LoVo (cell line): ENCODE measurements at regions not wholly inside any gene's neighbourhood (a gene's known extent, or its start where the extent isn't known, plus 50 kb on each side); places are given as distances from the start of the nearest gene placed in this dataset.

Source experiments
- DNase-seq: peaks from one replicate; pipeline ENCODE4 v3.0.0-alpha.2; 2016; ENCODE audit warnings: low spot score

DNA sequence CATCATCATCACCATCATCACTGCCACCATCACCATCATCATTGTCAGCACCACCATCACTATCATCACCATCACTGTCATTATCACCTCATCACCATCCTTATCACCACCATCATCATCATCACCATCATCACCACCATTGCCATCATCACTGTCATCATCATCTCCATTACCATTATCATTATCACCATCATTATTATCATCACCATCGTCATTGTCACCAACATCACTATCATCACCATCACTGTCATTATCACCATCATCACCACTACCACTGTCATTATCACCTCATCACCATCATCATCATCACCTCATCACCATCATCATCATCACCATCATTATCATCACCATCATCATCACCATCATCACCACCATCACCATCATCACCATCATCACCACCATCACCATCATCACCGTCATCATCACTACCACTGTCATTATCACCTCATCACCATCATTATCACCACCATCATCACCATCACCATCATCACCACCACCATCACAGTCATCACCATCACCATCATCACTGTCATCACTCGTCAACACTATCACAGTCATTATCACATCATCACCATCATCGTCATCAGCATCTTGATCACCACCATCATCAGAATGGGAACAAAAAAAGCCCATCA is 191.1 kb downstream of the TTLL2 start:
- DNase-seq = no peak

DNA sequence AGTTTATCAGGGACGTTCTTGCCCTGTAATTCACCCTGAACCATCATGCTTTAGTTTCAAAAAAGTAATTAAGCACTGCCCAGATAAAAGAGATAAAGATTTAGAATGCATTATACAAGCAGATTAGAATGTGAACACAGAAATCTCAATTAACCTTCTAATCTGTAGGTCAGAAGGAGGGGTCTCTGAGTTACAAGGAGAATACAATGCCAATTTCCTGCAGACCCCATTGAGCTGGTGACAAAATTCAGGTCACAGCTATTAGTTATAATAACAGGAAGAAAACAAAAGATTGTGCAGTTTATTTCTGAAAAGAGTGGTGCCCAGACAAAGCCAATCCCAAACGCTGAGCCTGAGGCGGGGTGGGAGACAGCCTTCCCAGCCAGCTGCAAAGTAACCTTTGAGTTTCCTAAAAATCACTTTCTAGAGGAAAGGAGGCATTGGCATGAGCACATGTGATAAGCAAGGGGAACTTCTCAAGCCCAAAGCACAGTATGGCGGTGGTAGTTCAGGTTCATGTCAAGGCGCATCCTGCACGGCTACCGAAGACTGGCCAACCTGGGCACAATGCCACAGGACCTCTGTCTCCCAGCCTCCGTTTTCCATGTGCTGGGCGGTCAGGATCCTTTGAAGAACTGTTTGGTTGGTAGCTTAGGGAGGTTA is 192.5 kb downstream of the TTLL2 start:
- no peak for DNase-seq

DNA sequence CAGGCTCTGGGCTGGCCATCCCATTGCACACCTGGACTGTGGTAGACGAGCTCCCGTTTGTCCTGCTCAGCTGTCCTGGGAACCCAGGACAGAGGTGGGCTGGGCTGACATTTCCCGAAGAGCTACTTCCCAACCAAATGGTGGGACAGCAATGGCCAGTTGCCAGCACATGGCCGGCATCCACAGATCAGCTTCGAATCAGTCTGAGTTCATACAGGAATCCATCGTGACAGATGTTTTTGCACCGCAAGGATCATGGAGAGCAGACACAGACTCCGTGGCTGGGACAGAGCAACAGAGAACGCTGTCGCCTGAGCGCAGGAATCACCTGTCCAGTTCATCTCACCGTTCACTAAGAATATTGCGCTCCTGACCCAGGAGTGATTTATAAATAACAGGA is 198.5 kb downstream of the TTLL2 start:
- DNase-seq = no peak

DNA sequence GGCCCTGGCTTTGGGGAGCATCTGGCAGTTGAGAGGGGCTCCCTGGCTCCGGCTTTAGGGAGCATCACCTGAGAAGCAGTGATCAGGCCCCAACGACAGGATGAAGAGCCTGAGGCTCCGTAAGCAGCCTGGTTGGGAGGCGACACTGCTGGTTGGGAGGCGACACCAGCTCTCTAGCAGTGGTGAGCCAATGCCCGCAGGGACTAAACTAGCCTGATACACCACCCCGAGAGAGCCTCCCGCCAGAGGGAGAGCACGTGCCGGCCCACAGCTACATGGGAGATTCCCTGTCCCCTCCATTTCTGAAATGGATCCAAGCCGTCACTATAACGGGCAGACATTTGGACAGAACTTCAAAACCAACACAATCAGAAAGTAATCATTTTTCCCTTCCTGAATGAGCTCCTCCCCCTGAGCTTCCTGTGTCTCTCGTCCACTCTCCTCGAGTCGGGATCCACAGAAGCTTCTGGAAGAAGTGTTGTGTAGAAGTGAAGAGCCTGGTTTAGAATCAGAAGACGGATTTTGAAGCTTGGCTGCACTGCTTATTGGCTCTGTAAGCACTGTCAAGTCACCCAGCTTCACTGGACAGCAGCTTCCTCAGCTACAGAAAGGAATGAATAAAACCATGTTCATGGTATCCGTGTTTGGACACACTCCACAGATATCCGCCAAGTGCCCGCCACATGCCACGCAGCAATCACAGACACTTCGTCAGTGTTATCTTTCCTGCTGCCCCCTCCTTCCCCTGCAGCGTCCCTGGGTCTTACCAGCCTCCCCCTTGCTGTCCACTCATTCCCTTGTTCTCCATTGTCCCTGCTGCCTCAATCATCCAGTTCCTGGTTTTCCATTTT is 199.6 kb downstream of the TTLL2 start:
- DNase-seq = no peak

DNA sequence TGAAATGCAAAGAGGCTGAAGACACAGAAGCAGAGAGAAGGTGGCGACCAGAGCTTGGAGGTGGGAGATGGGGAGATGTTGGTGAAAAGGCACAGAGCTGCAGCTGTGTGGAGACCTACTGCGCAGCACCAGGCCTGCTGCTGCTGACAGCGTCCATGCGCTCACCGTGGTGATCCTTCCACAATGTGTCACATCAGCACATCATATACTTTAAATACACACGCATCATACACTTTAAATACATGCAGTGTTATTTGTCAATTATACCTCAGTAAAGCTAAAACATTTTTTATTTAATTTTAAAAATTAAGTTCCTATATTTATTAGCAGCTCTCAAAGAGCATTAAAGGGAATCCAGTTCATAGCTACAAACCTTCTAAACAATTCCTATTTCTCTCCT is 200.9 kb downstream of the TTLL2 start:
- no peak for DNase-seq

DNA sequence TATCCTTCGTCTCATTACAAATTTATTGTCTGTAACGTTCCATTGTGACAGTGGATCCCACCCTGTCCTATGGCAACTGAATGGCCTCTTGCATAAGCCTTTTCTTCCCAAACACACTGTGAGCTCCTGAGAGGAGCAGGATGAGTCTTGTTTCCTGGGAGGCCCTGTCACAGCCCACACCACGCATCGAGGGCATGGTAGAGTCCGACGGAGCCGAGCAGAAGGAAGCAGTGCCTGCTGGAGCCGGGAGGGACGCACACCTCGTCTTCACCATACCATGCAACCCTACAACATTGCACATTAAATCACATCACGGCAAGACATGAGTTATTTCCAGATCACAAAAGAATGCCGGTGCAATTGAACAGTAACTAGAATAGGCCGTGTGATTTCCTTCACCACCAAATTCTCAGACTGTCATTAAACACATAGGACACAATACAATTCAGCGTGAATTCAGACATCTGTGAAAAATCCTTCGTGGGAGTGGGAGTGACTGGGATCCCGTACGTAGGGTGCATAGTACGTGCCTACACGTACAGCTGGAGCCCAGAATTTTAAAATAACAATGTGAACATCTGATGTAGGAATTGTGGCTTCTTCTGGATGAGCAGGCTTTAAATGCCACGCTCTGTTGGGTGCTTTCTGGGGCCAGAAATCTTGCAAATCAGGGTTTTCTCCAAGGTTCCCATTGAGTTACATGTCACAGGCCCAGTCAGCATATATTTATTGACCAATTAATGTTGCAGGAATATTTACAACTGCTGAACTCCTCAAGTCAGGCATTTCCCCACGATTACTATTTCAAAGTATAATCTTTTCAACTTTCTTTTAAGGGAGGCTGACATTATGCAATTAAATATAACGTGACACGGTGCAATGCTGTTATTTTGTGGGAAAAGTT is 201.8 kb downstream of the TTLL2 start:
- DNase-seq = no peak

DNA sequence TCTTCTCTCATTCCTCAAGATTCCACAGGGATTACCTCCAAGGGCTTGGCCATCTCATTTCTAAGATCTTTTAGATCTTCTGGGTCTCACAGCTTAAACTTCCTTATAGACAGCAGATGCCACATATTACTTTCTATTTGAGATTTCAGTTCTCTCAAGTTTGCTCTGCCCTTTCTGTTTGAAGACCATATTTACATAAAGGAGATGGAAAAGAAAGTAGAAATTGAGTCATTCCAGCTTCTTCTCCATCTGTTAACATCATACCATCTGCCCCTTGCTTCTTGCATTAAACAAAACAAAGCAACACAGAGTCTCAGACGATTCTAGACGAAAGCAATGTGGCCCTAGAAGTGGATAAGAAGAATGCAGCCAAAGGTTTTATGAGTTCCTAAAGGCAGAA is 203.4 kb downstream of the TTLL2 start:
- DNase-seq = no peak

DNA sequence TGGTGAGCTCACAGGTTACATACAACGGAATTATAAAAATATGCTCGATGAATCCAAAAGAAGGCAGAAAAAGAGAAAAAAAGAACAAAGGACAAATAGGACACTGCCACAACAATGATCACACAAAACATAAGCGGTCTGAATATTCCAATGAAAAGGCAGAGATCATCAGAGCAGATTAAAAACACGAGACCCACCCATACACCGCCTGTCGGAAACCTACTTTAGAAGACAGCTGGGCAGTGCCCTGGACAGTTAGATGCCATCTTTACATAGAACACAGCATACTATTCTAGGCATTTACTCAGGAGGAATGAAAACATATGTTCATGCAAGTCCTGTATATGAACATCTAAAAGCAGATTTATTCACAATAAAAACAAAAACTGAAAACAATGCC is 204.1 kb downstream of the TTLL2 start:
- no peak for DNase-seq

DNA sequence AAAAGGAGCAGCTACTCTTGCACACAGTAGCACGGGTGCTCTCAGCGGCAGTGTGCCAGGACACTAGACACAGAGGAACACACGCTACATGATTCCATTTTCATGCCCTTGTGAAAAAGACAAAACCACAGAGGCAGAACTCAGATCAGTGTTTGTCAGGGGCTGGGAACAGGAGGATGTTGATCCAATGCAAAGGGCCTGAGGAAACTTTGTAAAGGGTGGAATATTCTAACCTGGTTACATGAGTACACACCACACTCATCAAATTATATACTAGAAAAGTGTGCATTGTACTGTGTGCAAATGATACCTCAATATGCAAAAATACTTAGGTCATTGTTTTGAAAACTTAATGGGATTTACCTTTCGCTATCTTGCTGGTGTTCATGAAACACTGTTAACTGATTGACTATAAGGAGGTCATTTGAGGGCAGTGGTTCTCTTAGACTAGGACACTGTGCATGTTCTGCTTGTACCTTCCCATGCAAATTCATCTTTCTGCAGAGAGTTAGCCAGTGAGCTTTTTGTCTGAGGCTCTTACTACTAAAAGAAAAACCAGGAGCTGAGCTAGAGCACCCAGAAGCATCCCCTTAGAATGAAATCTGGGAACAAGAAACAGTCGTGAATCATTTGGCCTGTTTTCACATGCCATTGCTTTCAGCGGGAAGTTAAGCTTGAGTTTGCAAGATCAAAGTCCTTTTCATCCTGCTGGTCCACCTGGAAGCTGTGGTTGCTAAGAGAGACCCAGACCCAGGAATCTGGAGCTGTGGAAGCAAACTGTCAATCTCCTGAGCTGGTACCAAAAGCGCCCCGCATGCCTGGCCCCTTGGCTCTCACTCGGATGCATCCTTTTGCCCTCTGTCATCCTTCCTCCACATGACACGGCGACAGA is 204.8 kb downstream of the TTLL2 start:
- no peak for DNase-seq

DNA sequence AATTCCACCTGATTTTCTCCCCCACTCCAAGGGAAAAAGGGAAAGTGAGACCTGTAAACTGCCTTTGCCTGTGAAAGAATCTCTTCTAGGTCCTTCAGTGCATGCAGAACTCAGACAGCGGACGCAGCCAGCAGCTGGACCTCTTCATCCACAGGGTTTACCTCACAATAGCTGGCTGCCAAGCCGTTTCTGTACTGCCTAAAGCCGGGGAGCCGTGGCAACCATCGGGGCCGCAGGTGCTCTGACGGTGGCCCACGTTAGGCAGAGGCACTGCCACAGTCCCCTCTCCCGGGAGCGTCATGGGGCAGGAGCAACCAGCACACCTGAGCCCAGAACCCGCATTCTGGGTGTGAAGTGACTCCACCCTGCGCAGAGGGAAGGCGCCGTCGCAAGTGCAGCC is 206.1 kb downstream of the TTLL2 start:
- no peak for DNase-seq

DNA sequence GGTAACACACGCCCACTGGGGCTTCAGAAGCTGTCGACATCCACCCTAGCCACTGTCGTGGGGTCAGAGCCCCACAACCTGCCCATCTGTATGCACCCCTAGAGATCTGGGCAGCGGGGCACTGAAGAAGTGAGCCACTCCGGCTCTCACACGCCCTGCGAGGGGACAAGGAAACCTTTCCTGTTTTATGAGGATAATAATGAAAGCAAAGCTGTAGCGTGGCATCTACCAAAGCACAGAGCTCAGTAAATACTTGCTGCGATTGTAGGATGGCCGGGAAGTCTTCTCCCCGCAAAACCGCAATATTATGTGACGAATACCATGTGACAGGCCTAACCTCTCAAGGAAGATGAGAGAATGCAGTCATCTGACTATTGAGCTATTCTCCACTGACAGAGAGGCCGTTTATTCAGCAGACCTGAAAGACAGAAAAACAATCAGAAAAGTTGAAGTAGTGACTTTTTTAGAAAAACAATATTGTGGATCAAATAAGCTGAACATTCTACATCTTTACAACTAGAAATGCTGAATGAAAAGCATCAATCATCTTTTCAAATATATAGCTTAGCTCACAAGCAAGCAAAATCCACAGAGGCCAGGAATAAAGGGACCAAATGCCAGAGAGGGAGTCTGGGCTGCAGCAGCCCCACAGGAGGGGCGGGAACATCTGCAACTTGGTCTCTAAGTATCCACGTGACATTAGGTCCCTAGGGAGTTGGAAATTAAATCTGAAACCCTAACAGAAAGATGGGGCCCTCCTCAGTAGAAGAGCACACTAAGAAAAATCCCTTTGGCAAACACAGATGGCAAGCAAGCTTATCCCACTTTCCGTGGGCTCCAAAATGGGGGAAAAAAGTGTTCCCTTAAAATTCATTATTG is 207.8 kb downstream of the TTLL2 start:
- no peak for DNase-seq

DNA sequence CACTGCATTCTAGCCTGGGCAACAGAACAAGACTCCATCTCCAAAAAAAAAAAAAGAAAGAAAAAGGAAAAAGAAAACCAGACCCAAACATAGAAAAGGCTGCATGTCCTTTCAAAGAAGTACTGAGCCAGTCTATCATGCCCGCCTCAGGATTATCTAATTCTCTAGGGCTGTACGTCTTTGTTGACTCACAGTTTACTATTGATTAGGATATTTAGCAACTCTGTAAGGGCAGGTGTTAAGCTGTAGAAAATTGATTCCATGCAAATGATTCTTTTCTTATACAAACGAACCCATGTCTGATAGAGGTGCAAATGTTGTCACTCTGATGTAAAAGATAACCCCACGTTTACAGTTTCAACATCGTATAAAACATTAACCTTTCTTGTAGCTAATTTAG is 209.0 kb downstream of the TTLL2 start:
- DNase-seq = no peak

DNA sequence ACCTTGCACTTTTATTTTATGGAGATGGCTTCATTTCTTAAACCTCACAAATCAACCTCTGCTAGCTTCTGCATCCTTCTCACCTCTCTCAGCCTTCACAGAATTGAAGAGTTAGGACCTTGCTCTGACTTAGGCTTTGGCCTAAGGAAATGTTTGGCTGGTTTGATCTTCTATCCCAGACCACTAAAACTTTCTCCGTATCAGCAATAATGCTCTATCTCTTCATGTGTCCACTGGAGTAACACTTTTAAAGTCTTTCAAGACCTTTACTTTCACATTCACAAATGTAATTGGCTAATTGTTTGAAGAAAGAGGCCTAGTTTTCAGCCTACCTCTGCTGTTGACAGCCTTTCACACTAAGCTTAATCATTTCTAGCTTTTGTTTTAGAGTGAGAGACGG is 212.9 kb downstream of the TTLL2 start:
- no peak for DNase-seq

DNA sequence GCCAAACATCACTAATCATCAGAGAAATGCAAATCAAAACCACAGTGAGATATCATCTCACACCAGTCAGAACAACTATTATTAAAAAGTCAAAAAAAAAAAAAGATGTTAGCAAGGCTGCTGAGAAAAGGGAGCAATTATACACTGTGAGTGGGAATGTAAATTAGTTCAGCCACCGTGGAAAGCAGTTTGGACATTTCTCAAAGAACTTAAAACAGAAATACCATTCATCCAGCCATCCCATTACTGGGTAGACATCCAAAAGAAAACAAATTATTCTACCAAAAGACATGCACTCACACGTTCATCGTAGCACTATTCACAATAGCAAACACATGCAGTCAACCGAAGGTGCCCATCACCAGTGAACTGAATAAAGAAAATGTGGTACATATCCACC is 213.9 kb downstream of the TTLL2 start:
- no peak for DNase-seq

DNA sequence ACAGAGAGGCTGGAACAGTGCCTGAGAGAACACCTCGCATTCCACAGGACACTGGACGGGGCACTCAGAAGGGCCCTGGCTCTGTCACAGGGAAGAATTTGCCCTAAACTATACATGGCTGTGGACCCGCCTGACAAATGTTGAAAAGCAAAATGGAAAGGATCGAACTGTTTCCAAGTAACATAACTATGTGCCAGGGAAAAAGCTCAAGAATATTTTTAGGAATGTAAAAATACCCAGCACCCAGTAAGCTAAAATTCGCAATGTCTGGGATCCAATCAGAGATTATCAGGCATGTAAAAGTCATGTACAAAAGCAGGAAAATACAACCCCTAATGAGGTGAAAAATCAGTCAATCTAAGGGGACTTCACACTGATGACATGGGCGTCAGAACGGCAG is 215.9 kb downstream of the TTLL2 start:
- DNase-seq = no peak

DNA sequence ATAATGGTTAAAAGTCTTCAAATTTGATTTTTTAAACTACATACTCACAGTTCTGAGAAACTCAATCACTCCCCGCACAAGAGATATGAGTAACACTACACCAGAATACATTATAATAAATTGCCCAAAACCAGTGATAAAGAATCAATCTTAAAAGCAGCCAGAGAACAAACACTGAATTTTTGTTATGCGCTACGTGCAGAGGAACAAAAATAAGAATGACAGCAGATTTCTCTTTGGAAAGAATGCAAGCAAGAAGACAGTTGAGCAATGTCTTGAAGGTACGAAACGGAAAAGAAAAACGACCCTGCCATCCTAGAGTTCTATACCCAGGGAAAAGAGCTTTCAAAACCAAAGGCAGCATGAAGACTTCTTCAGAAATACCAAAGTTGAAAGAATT is 216.7 kb downstream of the TTLL2 start:
- no peak for DNase-seq

DNA sequence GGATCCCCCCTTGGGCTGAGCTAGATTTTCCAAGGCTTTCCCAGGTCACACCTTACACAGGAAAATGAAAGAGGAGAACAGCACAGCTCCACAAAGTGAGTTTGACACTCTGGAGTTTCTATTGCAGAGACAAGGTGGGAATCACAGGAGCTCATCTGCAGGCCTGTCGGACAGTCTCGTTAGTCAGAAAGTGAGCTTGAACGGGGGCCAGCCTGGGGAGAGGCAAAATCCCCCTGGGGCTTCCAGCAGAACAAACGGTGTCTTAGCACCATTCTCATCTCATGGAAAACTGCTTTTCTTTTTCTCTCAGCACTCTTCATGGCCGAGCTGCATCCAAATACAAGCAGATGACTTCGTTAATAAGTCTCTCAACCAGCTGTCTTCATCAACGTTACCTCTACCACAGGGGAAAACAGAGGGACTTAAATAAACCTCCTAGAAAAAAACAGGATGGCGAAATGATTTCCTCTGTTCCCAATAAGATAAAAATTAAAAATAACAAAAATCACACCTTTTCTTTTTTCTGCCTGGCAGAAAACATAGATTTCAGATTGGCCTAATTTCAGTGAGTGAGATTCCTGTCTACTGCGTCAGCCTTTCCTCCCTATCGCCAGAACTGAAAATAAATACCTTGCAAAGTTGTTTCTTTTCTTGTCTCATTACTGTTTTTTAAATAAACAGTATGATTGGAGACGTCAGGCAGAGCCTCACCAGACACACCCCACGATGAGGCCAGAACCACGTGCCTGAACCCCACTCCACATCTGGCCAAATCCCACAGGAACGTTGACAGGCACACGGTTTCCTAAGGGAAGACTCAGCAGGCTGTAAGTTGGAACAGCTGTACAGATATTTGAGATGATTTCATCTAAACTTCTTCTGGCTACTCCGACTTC is 219.0 kb downstream of the TTLL2 start:
- DNase-seq = no peak

DNA sequence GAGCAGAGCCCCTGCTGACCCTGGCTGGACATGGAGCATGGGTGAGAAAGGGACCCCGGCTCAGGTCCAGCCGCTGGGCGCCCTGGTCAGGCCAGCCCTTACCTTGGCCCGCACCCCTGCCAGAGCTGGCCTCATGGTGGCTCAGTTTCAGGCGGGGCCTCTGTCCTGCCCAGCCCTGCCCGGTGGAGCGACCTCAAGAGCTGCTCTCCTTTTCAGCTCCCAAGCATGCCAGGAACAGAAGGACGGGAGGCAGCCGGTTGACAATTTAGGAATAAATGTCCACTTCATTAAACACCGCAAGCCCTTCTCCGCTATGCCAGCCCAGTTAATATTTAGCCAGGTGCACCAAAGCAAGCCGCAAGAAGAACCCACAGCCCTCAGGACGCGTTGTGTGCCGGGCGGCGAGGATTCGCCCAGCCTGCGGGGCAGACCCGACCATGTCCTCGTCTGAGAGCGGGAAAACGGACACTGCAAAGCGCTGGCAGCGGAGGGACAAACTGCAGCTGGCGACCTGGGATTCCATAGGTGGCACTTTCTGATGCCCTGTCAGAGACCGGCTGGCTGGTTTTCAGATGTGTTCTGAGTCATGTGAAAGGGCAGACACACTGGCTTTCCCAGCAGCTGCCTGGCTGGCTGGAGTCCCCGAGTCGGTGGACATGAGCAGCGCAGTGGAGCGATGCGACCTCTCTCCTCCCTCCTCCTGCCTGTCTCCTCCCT is 221.9 kb downstream of the TTLL2 start:
- DNase-seq = no peak

DNA sequence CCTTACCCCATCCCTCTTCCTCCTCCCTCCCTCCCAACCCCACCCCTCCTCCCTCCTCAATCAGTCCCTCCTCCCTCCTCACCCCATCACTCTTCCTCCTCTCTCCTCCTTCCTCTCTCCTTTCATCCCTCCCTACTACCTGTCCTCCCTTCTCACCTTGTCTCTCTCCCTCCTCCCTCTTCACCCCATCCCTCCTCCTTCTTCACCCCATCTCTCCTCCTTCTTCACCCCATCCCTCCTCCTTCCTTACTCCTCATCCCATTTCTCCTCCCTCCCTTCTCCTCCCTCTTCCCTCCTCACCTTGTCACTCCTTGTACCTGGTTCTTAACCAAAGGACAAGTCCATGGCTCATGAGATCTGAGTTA is 222.4 kb downstream of the TTLL2 start:
- DNase-seq = no peak
